Suprapubic skin (tissue), 3 donors: ENCODE measurements at regions not wholly inside any gene's neighbourhood (a gene's known extent, or its start where the extent isn't known, plus 50 kb on each side); places are given as distances from the start of the nearest gene placed in this dataset.

Source experiments
- EP300 ChIP-seq: sonication (generic); formaldehyde crosslinking; IDR thresholded peaks from one replicate; pipeline ENCODE4 v1.6.1; 2017; ENCODE audit warnings: antibody characterized with exemption
- TF ChIP-seq, protein P1 (sequence below), 2 donors: fragments of 200-600 bp in 1 of 2; fragments of 450-650 bp in 1 of 2; sonication (generic) in 1 of 2; IDR thresholded peaks; one replicate each; pipeline ENCODE4 v1.5.1; 2016 to 2019; ENCODE audit warnings: antibody characterized with exemption in 2 of 2, mild to moderate bottlenecking in 1 of 2, moderate library complexity in 1 of 2

- no peak for TF ChIP-seq EP300
- TF ChIP-seq, protein P1, sequence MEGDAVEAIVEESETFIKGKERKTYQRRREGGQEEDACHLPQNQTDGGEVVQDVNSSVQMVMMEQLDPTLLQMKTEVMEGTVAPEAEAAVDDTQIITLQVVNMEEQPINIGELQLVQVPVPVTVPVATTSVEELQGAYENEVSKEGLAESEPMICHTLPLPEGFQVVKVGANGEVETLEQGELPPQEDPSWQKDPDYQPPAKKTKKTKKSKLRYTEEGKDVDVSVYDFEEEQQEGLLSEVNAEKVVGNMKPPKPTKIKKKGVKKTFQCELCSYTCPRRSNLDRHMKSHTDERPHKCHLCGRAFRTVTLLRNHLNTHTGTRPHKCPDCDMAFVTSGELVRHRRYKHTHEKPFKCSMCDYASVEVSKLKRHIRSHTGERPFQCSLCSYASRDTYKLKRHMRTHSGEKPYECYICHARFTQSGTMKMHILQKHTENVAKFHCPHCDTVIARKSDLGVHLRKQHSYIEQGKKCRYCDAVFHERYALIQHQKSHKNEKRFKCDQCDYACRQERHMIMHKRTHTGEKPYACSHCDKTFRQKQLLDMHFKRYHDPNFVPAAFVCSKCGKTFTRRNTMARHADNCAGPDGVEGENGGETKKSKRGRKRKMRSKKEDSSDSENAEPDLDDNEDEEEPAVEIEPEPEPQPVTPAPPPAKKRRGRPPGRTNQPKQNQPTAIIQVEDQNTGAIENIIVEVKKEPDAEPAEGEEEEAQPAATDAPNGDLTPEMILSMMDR (IDR thresholded peaks at IDR 0.05) = no peak
These were observed 1331.3 kb downstream of the AACS start for GRCh38 chr12:126396536-126396935.
